NCI-H526 treated with DMSO at 0.1 percent for 48 hours (cell line): ENCODE measurements at regions not wholly inside any gene's neighbourhood (a gene's known extent, or its start where the extent isn't known, plus 50 kb on each side); places are given as distances from the start of the nearest gene placed in this dataset.

Source experiments
- DNase-seq: peaks from one replicate; lab custom pipeline; 2025; lab: John Stamatoyannopoulos, UW

- DNase-seq: no peak
Observed at GRCh38 chr6:90872981-90873380, 286.1 kb upstream of the MAP3K7 start.

- no peak for DNase-seq
Observed at GRCh38 chr6:90870561-90870960, 283.7 kb upstream of the MAP3K7 start.

GRCh38 chr6:90868656-90869055 lies 281.8 kb upstream of the MAP3K7 start:
- no peak for DNase-seq

- no peak for DNase-seq
Observed at GRCh38 chr6:90868256-90868655, 281.4 kb upstream of the MAP3K7 start.

GRCh38 chr6:90865513-90865912 lies 278.6 kb upstream of the MAP3K7 start:
- no peak for DNase-seq

- no peak for DNase-seq
Observed at GRCh38 chr6:90863043-90863442, 276.2 kb upstream of the MAP3K7 start.

GRCh38 chr6:90860822-90861601 lies 274.1 kb upstream of the MAP3K7 start:
- no peak for DNase-seq

- DNase-seq: no peak
Observed at GRCh38 chr6:90859612-90860011, 272.7 kb upstream of the MAP3K7 start.

- no peak for DNase-seq
Observed at GRCh38 chr6:90859056-90859455, 272.2 kb upstream of the MAP3K7 start.

- DNase-seq: no peak
Observed at GRCh38 chr6:90849686-90850085, 262.8 kb upstream of the MAP3K7 start.

- no peak for DNase-seq
Observed at GRCh38 chr6:90846824-90847223, 260.0 kb upstream of the MAP3K7 start.

GRCh38 chr6:90835596-90836212 lies 248.8 kb upstream of the MAP3K7 start:
- peak; percentile 2 for DNase-seq

GRCh38 chr6:90829311-90829710 lies 242.4 kb upstream of the MAP3K7 start:
- no peak for DNase-seq

- DNase-seq: no peak
Observed at GRCh38 chr6:90820436-90820835, 233.6 kb upstream of the MAP3K7 start.

- DNase-seq: no peak
Observed at GRCh38 chr6:90819483-90819882, 232.6 kb upstream of the MAP3K7 start.

GRCh38 chr6:90818163-90818562 lies 231.3 kb upstream of the MAP3K7 start:
- no peak for DNase-seq

GRCh38 chr6:90816764-90817163 lies 229.9 kb upstream of the MAP3K7 start:
- no peak for DNase-seq

GRCh38 chr6:90811596-90812226 lies 224.8 kb upstream of the MAP3K7 start:
- DNase-seq: peak; percentile 93

- no peak for DNase-seq
Observed at GRCh38 chr6:90809035-90809434, 222.2 kb upstream of the MAP3K7 start.

- no peak for DNase-seq
Observed at GRCh38 chr6:90807791-90808701, 221.2 kb upstream of the MAP3K7 start.

- DNase-seq: no peak
Observed at GRCh38 chr6:90805619-90806155, 218.8 kb upstream of the MAP3K7 start.

GRCh38 chr6:90803956-90804355 lies 217.1 kb upstream of the MAP3K7 start:
- DNase-seq: no peak
